Stimulated activated CD8-positive, alpha-beta memory T cell treated with anti-CD3 and anti-CD28 coated beads, Interleukin-15, amount 100 ng/mL, for 1 hour (primary cell): ENCODE measurements at regions not wholly inside any gene's neighbourhood (a gene's known extent, or its start where the extent isn't known, plus 50 kb on each side); places are given as distances from the start of the nearest gene placed in this dataset.

Experiments used
- DNase-seq: peaks from one replicate; pipeline ENCODE4 v3.0.0-alpha.2; 2020; ENCODE audit warnings: low read depth

GRCh38 chr10:83880252-83880791 is 259.0 kb upstream of the GHITM start:
- no peak for DNase-seq

DNA sequence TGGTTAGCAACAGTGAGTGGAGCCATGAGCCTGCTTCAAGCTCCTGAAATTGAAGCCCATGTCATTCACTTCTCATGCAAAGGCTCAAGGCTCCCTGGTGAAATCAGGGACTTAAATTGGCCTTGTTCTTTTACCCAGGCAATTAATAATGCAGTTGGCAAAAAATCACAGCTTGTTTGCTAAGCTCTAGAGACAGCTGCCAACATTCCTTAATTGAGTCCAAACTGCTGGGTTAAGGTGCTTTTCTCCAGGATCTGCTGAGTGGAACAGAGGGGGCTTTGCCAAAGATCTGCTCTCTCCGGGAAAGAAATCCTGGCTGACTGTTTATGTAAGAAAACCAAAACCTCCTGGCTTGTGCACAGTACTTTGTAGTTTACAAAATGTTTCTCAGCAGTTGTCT is 257.6 kb upstream of the GHITM start:
- no peak for DNase-seq

DNA sequence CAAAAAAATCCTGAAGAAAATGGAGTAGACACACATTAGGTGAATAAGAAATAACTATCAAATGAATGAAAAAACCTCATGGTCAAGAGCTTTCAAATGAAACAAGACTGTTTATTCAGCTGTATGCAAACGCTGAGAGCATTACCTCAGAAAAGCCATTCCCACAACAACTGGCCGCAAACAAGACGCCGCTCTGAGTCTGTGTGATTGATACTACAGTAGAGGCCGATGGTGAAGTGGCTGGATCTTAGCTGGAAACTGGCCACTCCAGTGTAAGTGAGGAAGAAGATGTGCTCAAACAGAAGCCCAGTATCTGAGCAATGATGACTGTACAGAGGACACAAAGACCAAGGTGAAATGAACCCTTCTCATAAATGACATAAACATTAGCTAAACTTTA is 252.4 kb upstream of the GHITM start:
- no peak for DNase-seq

DNA sequence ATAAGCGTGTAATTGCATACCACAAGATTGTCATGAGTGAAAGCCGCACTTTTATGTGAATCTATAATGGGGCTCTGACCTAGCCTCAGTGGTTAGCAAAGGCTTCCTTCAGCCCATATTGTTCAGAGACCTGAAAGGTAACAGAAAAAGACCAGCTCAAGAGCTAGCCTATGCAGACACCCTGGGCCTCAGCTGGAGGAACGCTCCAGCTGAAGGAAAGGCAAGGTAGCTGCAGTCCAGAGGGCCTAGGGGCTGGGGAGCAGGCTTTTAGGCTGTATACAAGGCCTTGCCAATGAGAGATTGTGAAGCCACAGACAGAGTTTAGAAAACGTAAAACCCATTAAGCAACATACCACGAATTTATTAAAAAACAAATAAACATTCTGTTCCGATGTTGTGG is 246.6 kb upstream of the GHITM start:
- no peak for DNase-seq

GRCh38 chr10:83896219-83896618 is 243.1 kb upstream of the GHITM start:
- DNase-seq: no peak

DNA sequence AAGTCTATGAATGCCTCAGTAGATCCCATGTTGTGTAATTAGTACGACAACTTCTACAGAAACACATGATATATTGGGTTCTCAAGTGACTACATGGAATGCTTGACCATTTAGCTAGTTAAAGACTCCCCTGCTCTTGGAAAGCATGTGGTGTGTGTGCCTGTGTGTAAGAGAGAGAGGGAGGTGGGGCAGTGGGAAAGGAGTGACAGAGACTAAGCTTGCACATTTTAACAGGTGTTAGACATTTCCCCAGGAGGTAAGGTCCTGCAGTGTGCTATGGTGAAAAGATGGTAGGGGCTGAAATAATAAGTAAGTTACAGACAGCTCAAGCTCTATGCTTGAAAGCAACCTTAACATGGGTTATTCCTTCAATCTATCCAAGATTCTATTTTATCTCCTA is 241.7 kb upstream of the GHITM start:
- no peak for DNase-seq

DNA sequence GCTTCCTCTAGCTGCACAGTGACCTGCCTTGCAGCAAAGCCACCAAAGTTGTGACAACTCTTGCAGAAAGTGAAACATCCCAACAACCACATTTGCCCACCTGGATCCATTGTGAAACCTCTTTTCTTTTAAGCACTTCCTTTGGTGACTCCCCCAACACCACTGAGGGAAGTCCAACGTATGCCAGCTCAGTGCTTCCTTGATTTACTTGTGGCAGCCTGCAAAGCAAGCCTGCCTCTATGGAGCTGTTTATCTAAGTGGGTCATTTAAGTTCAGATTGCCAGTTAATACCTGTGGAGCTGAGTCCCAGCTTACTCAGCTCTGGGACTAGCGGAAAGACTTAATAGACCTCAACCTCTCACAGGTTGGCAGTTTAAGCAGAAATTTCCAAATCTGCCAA is 230.8 kb upstream of the GHITM start:
- DNase-seq: no peak

GRCh38 chr10:83909001-83909400 is 230.3 kb upstream of the GHITM start:
- no peak for DNase-seq

DNA sequence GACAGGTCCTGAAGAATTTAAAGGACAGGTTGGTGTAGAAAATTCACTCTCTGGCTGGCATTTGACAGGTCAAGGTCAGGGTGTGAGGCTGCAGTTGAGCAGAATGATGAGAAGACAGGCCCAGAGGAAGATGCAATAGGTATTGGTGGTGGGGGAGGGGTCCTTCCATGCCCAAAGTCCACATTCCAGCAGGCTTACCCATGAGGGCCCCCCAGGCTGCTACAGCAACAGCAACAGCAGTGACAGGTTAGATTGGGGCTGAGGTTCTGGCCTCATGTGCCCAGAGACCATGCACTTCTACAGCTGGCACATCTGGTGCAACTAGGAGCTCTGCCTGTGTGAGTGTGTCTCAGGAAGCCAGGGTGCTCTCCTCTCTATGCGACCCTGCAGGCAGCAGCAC is 223.5 kb upstream of the GHITM start:
- no peak for DNase-seq

GRCh38 chr10:83917537-83918506 is 221.5 kb upstream of the GHITM start:
- DNase-seq: no peak

- no peak for DNase-seq
Observed at GRCh38 chr10:83919187-83919586, 220.1 kb upstream of the GHITM start.

GRCh38 chr10:83921984-83922860 is 217.1 kb upstream of the GHITM start:
- no peak for DNase-seq

- DNase-seq: no peak
Observed at GRCh38 chr10:83925133-83925532, 214.2 kb upstream of the GHITM start.

DNA sequence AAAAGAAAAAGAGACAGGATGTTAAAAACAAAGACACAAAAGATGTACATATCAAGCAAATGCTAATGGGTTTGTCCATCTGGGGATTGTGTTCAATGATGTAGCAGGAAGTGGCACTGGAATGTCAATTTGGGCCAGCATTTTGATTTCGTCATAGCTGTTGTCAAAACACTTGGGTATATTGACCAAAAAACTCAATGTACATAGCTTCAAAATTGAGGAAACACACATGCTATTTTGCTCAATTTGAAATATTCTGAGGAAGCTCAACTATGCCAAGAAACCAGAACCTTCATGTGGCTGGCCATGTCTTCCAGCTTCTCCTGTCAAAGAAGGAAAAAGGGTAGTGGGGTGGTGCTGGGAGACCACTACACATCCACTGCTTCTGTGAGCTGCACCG is 212.7 kb upstream of the GHITM start:
- DNase-seq: no peak

- DNase-seq: no peak
Observed at GRCh38 chr10:83927166-83927565, 212.1 kb upstream of the GHITM start.

DNA sequence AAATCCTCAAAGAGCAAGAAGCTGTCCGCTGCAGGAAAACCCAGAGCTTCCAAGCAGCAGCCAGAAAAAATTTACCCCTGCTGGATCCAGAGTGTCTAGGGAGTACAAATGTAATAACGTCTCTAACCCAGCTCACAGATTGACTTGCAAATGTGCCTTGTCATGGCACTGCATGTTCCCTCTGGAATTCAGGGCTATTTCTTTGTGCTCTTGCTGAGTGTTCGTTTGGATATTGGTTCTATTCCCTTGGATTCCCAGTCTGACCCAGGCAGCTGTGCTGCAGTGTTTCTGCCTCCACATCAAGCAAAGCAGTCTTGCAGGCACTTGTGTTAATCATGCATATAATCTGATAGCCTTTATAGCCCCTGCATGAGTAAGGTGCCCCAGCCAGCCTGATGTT is 209.9 kb upstream of the GHITM start:
- DNase-seq: no peak

DNA sequence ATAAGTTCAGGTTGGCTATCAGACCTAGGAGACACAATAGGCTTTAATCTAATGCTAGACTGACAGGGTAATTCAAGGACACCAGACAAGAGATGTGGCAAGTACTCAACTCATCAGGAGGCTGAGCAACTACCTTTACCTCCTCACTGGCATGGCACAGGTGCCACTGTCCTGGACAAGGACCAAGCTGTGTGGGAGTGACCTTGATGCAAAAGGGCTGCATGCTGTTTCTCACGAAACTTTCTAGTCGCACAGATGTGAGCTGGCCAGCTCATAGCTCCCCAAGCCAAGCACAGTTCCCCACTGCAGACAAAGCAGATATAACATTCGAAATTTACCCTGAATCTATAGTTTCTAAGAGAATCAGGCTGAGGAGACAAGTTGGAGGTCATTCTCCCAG is 207.6 kb upstream of the GHITM start:
- no peak for DNase-seq

DNA sequence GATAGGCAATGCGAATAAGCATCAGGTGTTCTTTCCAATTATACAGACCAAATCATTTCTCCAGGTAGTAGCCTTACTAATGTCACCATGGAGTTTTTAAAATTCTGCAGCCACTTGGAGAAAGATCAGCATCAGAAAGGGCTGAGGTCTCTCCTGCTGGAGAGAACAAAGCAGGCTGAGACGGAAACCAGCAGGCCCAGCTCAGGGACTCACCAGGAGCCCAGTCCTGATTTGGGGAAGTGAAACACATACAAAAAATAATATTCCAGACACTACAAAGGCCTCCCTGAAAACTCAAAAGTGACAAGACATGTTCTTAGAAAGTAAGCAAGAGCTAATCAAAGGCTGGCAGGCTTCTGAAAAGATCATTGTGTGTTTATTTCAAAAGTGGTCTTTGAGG is 207.1 kb upstream of the GHITM start:
- no peak for DNase-seq

- no peak for DNase-seq
Observed at GRCh38 chr10:83934062-83934461, 205.2 kb upstream of the GHITM start.

DNA sequence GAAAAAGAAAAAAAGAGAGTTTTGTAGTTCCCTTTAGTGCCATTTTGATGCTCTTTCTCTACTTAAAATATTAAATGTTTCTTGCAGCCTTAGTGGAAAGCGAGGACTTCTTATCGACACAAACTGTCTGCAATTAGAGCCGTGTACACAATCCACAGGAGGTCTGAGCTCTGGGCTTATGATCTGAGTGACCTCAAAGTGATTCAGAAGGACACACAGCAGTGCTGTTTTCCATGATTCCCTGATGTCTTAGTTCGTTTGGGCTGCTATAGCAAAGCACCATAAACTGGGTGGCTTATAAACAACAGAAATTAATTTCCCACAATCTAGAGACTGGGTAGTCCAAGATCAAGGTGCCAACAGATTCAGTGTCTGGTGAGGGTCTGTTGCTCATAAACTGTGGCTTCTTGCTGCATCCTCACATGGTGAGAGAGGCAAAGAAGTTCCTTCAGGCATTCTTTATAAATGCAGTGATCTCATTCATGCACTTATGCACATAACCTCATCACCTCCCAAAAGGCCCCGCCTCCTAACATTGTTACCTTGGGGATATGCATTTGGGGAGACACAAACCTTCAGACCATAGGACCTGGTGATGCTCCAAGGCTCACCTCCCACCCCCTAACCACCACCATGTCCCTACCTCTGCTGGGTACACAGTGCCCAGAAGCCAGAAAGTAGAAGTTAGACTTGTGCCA is 204.5 kb upstream of the GHITM start:
- DNase-seq: no peak

- DNase-seq: no peak
Observed at GRCh38 chr10:83935339-83935736, 204.0 kb upstream of the GHITM start.

GRCh38 chr10:83935911-83936310 is 203.4 kb upstream of the GHITM start:
- DNase-seq: no peak
